ENCODE measurements at regions not wholly inside any gene's neighbourhood (a gene's known extent, or its start where the extent isn't known, plus 50 kb on each side); places are given as distances from the start of the nearest gene placed in this dataset.
"Not testable (repeated sequence)": the region's sequence is repeated elsewhere in the genome, so short reads cannot be mapped to it uniquely, and the experiment has no call there.

GRCh38 chr9:106467113-106467864, 395.7 kb upstream of the ZNF462 start:
- no peak for DNase-seq

GRCh38 chr9:106467865-106468164, 395.2 kb upstream of the ZNF462 start:
- DNase-seq = no peak

GRCh38 chr9:106468431-106468830, 394.5 kb upstream of the ZNF462 start:
- DNase-seq = no peak

GRCh38 chr9:106478312-106478711, 384.7 kb upstream of the ZNF462 start:
- DNase-seq = no peak

GRCh38 chr9:106478727-106479126, 384.2 kb upstream of the ZNF462 start:
- DNase-seq = no peak

GRCh38 chr9:106479679-106480078, 383.3 kb upstream of the ZNF462 start:
- no peak for DNase-seq

GRCh38 chr9:106481013-106481609, 381.9 kb upstream of the ZNF462 start:
- no peak for DNase-seq

GRCh38 chr9:106482733-106483132, 380.2 kb upstream of the ZNF462 start:
- DNase-seq = no peak

- no peak for DNase-seq
Measured at GRCh38 chr9:106486685-106487084, 376.3 kb upstream of the ZNF462 start.

- DNase-seq = no peak
Measured at GRCh38 chr9:106487266-106487665, 375.7 kb upstream of the ZNF462 start.

GRCh38 chr9:106492126-106492525, 370.8 kb upstream of the ZNF462 start:
- DNase-seq = not testable (repeated sequence)

- DNase-seq = no peak
Measured at GRCh38 chr9:106500171-106500570, 362.8 kb upstream of the ZNF462 start.

- DNase-seq = not testable (repeated sequence)
Measured at GRCh38 chr9:106501210-106501609, 361.8 kb upstream of the ZNF462 start.

GRCh38 chr9:106502930-106503329, 360.0 kb upstream of the ZNF462 start:
- no peak for DNase-seq

- no peak for DNase-seq
Measured at GRCh38 chr9:106503759-106504158, 359.2 kb upstream of the ZNF462 start.

- no peak for DNase-seq
Measured at GRCh38 chr9:106526716-106527204, 336.2 kb upstream of the ZNF462 start.

GRCh38 chr9:106528158-106528557, 334.8 kb upstream of the ZNF462 start:
- no peak for DNase-seq

GRCh38 chr9:106529616-106530015, 333.4 kb upstream of the ZNF462 start:
- DNase-seq = no peak

- DNase-seq = no peak
Measured at GRCh38 chr9:106531491-106531890, 331.5 kb upstream of the ZNF462 start.

GRCh38 chr9:106532306-106533015, 330.5 kb upstream of the ZNF462 start:
- DNase-seq = no peak

GRCh38 chr9:106534800-106535199, 328.2 kb upstream of the ZNF462 start:
- no peak for DNase-seq

GRCh38 chr9:106535439-106535838, 327.5 kb upstream of the ZNF462 start:
- no peak for DNase-seq

GRCh38 chr9:106557996-106558667, 304.8 kb upstream of the ZNF462 start:
- no peak for DNase-seq

GRCh38 chr9:106560540-106560939, 302.4 kb upstream of the ZNF462 start:
- DNase-seq = no peak
